HepG2 (cell line): ENCODE measurements at regions not wholly inside any gene's neighbourhood (a gene's known extent, or its start where the extent isn't known, plus 50 kb on each side); places are given as distances from the start of the nearest gene placed in this dataset.

Source experiments
- ATAC-seq: fragments of 200-7000 bp; cut with Tn5 transposase; 3 replicates; pipeline ENCODE4 v1.9.1; 2020; ENCODE audit warnings: mild to moderate bottlenecking, moderate library complexity
- BruUV-seq: library from RNA; stranded (reverse); fragments of 400-500 nt; replicated peaks from 2 replicates; lab custom pipeline; 2021; lab: Mats Ljungman, UMichigan
- CTCF ChIA-PET: fragments of 300-600 bp; formaldehyde crosslinking; extraction: SDS; loops from one replicate; lab custom pipeline; 2021; ENCODE audit warnings: low total read pairs, inconsistent platforms, low intra/inter-chr PET ratio; lab: Yijun Ruan, JAX
- POLR2A ChIA-PET: fragments of 350-600 bp; sonication (Branson Sonifier 250); formaldehyde crosslinking; loops from one replicate; lab custom pipeline; 2020; ENCODE audit warnings: antibody characterized with exemption, inconsistent platforms; lab: Yijun Ruan, JAX
- DNase-seq: peaks from one replicate; pipeline ENCODE4 v3.0.0-alpha.2; 2015; ENCODE audit warnings: low spot score
- FAIRE-seq: peaks from 3 replicates; lab custom pipeline; 2011; peaks lifted over from hg19 to GRCh38; lab: Jason Lieb, UNC
- H2AFZ ChIP-seq: one replicate; pipeline ENCODE4 v1.6.1; 2011; ENCODE audit warnings: low read length, inconsistent platforms
- H3K27ac ChIP-seq: fragments of 300-600 bp; 3 replicates; pipeline ENCODE4 v1.8.0; 2011; ENCODE audit warnings: mixed run types, mild to moderate bottlenecking, mixed read lengths, low read length, inconsistent platforms; ENCODE audit not compliant: insufficient read depth; ENCODE audit errors: extremely low read length
- H3K27me3 ChIP-seq, 2 experiments: fragments of 200-600 bp in 1 of 2; 2 replicates in 1 of 2; 3 replicates in 1 of 2; pipeline versions ENCODE4 v1.6.0 to v1.8.0; 2011; ENCODE audit warnings: low read length in 2 of 2, mild to moderate bottlenecking in 2 of 2, moderate library complexity in 2 of 2, inconsistent platforms in 1 of 2; ENCODE audit not compliant: insufficient read depth in 2 of 2, control insufficient read depth in 1 of 2
- H3K36me3 ChIP-seq, 2 experiments: fragments of 200-600 bp in 1 of 2; replicated peaks in 1 of 2; 2 replicates in 1 of 2; 3 replicates in 1 of 2; pipeline versions ENCODE4 v1.5.1 to v1.8.0; 2011; ENCODE audit warnings: low read length in 2 of 2, inconsistent platforms in 1 of 2; ENCODE audit not compliant: insufficient read depth in 2 of 2, control insufficient read depth in 1 of 2
- H3K4me1 ChIP-seq: 2 replicates; pipeline ENCODE4 v1.5.1; 2012; ENCODE audit warnings: low read length, inconsistent platforms; ENCODE audit not compliant: insufficient read depth
- H3K4me2 ChIP-seq: 2 replicates; pipeline ENCODE4 v1.6.0; 2011; ENCODE audit warnings: low read depth, low read length, inconsistent platforms
- H3K4me3 ChIP-seq, 3 experiments: fragments of 200-600 bp in 1 of 3; sonication (generic), shearing (Covaris generic) in 1 of 3; replicated peaks in 1 of 3; 2 replicates each; pipeline ENCODE4 v1.5.1; 2011 to 2016; ENCODE audit warnings: low read length in 3 of 3, inconsistent platforms in 2 of 3, low read depth in 2 of 3, mild to moderate bottlenecking in 2 of 3, control low read depth in 1 of 3, mixed read lengths in 1 of 3; ENCODE audit not compliant: insufficient read depth in 1 of 3
- H3K79me2 ChIP-seq: one replicate; pipeline ENCODE4 v1.6.1; 2011; ENCODE audit warnings: low read length, inconsistent platforms; ENCODE audit not compliant: insufficient read depth
- H3K9ac ChIP-seq: 2 replicates; pipeline ENCODE4 v1.6.0; 2011; ENCODE audit warnings: mild to moderate bottlenecking, low read depth, low read length, inconsistent platforms; ENCODE audit not compliant: insufficient read depth
- H3K9me3 ChIP-seq: 2 replicates; pipeline ENCODE4 v1.5.1; 2012; ENCODE audit warnings: mild to moderate bottlenecking, low read length
- H4K20me1 ChIP-seq: 2 replicates; pipeline ENCODE4 v1.6.0; 2011; ENCODE audit warnings: inconsistent platforms, mild to moderate bottlenecking, low read length, moderate library complexity; ENCODE audit not compliant: insufficient read depth
- ATAD3A ChIP-seq: sonication (generic); formaldehyde crosslinking; IDR thresholded peaks from 2 replicates; pipeline ENCODE4 v1.4.0; 2020; ENCODE audit warnings: missing genetic modification reagents
- CENPBD1 ChIP-seq: sonication (generic); formaldehyde crosslinking; IDR thresholded peaks from 2 replicates; pipeline ENCODE4 v1.8.0; 2022; ENCODE audit warnings: missing genetic modification reagents, low read depth, mild to moderate bottlenecking, borderline replicate concordance
- MBD4 ChIP-seq: IDR thresholded peaks from 2 replicates; pipeline ENCODE4 v1.6.1; 2012; ENCODE audit warnings: low read length, inconsistent platforms, borderline replicate concordance
- MIXL1 ChIP-seq: IDR thresholded peaks from 2 replicates; pipeline ENCODE4 v1.6.1; 2016
- RELA ChIP-seq: sonication (generic); formaldehyde crosslinking; IDR thresholded peaks from 2 replicates; pipeline ENCODE4 v1.4.0; 2020; ENCODE audit warnings: missing genetic modification reagents
- RERE ChIP-seq: IDR thresholded peaks from 2 replicates; pipeline ENCODE4 v1.6.1; 2016; ENCODE audit warnings: low read depth, missing genetic modification reagents, missing compliant biosample characterization
- SOX5 ChIP-seq: IDR thresholded peaks from 2 replicates; pipeline ENCODE4 v1.6.1; 2016; ENCODE audit warnings: borderline replicate concordance
- ZMYM4 ChIP-seq: sonication (generic); formaldehyde crosslinking; IDR thresholded peaks from 2 replicates; pipeline ENCODE4 v1.8.1; 2023; ENCODE audit warnings: mild to moderate bottlenecking, missing genetic modification reagents
- ZNF235 ChIP-seq: sonication (generic); formaldehyde crosslinking; IDR thresholded peaks from 2 replicates; pipeline ENCODE4 v1.8.1; 2023; ENCODE audit warnings: mild to moderate bottlenecking, missing genetic modification reagents, borderline replicate concordance
- WGBS: methylation state at CpG from one replicate; pipeline ENCODE4 v1.1.6; 2017; ENCODE audit warnings: low lambda C conversion rate; 5-methylcytosine and 5-hydroxymethylcytosine counted together
- in situ Hi-C: cut with HindIII; loops from 2 replicates; pipeline ENCODE4 v1.10.0; 2017; ENCODE audit warnings: low pct_unique_long_range_greater_than_20kb; ENCODE audit not compliant: extremely low pct_ligation_motif_present
- intact Hi-C: fragments of 100-400 bp; cut with micrococcal nuclease; formaldehyde crosslinking; loops from one replicate; pipeline ENCODE4 v1.10.0; 2022; ENCODE audit not compliant: unreplicated experiment
- TF ChIP-seq, protein P1 (sequence below): sonication (generic); formaldehyde crosslinking; IDR thresholded peaks from 2 replicates; pipeline ENCODE4 v1.8.0; 2022; ENCODE audit warnings: missing genetic modification reagents, mild to moderate bottlenecking, inconsistent platforms, borderline replicate concordance
- TF ChIP-seq, protein P2 (sequence below): sonication (generic); formaldehyde crosslinking; IDR thresholded peaks from 2 replicates; pipeline ENCODE4 v1.5.1; 2020; ENCODE audit warnings: mild to moderate bottlenecking, missing genetic modification reagents
- TF ChIP-seq, protein P3 (sequence below): sonication (generic); formaldehyde crosslinking; conservative IDR thresholded peaks from 2 replicates; pipeline ENCODE4 v1.4.0; 2020; ENCODE audit warnings: mild to moderate bottlenecking, missing genetic modification reagents, moderate library complexity

GRCh38 chr18:59778434-59778833, 81.2 kb upstream of the CCBE1 start:
- intact Hi-C loops (no loop called here), in situ Hi-C loops (no loop called here)
- ChIA-PET CTCF (no interaction called here), POLR2A (no interaction called here)
- H2AFZ ChIP-seq = no peak overlapping the region
- no peaks in the 10 kb centered on the region for H3K4me1 ChIP-seq
- H3K9ac ChIP-seq = no peak overlapping the region
- DNase-seq (no peak), FAIRE-seq (no peak), ATAC-seq (no peak)
- no peaks in the 10 kb centered on the region for H3K79me2 ChIP-seq
- H3K9me3 ChIP-seq = no peaks in the 10 kb centered on the region
- no peak overlapping the region for H3K4me2 ChIP-seq
- no peaks in the 10 kb centered on the region for H3K27me3 ChIP-seq
- 15% methylated on average over 1 of the region's 1 CpG for WGBS
- no TSS peak for BruUV-seq
- H3K36me3 ChIP-seq = no peaks in the 10 kb centered on the region
- H3K27ac ChIP-seq = no peak overlapping the region
- H3K4me3 ChIP-seq = no peak overlapping the region
- no peaks in the 10 kb centered on the region for H4K20me1 ChIP-seq
- TF ChIP-seq, protein P1, sequence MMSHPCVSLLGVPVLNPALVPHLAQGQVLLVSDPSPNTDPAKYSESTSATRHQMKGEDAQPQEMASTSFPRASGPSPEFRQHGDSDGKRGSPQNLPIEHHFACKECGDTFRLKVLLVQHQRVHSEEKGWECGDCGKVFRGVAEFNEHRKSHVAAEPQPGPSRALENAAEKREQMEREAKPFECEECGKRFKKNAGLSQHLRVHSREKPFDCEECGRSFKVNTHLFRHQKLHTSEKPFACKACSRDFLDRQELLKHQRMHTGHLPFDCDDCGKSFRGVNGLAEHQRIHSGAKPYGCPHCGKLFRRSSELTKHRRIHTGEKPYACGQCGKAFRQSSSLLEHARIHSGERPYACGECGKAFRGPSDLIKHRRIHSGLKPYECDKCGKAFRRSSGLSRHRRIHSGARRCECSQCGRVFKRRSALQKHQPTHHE (CRISPR knock-in tag) = no peak
- TF ChIP-seq MBD4 (no peak), CENPBD1 (CRISPR knock-in tag) (no peak), ZMYM4 (CRISPR knock-in tag) (no peak), SOX5 (CRISPR knock-in tag) (no peak), RELA (no peak), ATAD3A (CRISPR knock-in tag) (no peak), MIXL1 (no peak), ZNF235 (CRISPR knock-in tag) (no peak), RERE (CRISPR knock-in tag) (no peak)
- TF ChIP-seq, protein P2, sequence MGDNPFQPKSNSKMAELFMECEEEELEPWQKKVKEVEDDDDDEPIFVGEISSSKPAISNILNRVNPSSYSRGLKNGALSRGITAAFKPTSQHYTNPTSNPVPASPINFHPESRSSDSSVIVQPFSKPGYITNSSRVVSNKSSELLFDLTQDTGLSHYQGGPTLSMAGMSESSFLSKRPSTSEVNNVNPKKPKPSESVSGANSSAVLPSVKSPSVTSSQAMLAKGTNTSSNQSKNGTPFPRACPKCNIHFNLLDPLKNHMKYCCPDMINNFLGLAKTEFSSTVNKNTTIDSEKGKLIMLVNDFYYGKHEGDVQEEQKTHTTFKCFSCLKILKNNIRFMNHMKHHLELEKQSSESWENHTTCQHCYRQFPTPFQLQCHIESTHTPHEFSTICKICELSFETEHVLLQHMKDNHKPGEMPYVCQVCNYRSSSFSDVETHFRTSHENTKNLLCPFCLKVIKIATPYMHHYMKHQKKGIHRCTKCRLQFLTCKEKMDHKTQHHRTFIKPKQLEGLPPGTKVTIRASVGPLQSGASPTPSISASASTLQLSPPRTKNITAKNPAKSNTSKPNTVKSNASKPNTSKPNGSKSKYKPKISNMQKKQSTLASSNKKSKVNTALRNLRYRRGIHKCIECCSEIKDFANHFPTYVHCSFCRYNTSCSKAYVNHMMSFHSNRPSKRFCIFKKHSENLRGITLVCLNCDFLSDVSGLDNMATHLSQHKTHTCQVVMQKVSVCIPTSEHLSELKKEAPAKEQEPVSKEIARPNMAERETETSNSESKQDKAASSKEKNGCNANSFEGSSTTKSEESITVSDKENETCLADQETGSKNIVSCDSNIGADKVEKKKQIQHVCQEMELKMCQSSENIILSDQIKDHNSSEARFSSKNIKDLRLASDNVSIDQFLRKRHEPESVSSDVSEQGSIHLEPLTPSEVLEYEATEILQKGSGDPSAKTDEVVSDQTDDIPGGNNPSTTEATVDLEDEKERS = no peak
- TF ChIP-seq, protein P3, sequence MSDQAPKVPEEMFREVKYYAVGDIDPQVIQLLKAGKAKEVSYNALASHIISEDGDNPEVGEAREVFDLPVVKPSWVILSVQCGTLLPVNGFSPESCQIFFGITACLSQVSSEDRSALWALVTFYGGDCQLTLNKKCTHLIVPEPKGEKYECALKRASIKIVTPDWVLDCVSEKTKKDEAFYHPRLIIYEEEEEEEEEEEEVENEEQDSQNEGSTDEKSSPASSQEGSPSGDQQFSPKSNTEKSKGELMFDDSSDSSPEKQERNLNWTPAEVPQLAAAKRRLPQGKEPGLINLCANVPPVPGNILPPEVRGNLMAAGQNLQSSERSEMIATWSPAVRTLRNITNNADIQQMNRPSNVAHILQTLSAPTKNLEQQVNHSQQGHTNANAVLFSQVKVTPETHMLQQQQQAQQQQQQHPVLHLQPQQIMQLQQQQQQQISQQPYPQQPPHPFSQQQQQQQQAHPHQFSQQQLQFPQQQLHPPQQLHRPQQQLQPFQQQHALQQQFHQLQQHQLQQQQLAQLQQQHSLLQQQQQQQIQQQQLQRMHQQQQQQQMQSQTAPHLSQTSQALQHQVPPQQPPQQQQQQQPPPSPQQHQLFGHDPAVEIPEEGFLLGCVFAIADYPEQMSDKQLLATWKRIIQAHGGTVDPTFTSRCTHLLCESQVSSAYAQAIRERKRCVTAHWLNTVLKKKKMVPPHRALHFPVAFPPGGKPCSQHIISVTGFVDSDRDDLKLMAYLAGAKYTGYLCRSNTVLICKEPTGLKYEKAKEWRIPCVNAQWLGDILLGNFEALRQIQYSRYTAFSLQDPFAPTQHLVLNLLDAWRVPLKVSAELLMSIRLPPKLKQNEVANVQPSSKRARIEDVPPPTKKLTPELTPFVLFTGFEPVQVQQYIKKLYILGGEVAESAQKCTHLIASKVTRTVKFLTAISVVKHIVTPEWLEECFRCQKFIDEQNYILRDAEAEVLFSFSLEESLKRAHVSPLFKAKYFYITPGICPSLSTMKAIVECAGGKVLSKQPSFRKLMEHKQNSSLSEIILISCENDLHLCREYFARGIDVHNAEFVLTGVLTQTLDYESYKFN (CRISPR knock-in tag) = no peak
